Suppressor macrophage treated with lipopolysaccharide for 1 hour (primary cell): ENCODE measurements at regions not wholly inside any gene's neighbourhood (a gene's known extent, or its start where the extent isn't known, plus 50 kb on each side); places are given as distances from the start of the nearest gene placed in this dataset.

ENCODE experiments used
- DNase-seq, 3 donors: peaks; one replicate each; pipeline ENCODE4 v3.0.0-alpha.2; 2020 to 2022

GRCh38 chr15:69628256-69629093 is 175.9 kb downstream of the RPLP1 start:
- no peak for DNase-seq

DNA sequence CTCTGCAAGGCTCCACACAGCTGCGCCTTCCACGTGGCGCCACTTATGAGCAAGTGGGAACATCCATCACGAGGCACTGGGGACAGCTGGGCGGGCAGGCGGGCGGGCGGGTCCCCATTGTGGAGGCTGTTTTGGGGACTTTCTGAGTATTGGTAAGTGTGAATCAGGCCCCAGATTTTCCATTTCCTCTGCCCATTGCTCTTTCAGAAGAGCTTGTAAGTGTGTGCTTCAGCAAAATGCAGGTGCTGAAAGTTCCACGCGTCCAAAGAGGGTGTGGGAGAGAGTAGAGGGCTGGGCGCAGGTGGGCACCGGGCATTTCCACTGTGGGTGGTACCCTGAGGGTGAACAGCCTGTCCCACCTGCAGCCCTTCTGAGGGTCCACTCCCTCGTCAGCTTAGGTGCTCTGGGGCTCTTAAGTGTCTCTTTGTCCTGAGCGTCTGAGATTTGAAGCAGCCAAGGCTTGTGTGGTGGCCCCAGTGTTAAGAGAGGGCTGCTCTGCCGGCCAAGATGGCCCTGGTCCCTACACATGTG is 177.1 kb downstream of the RPLP1 start:
- no peak for DNase-seq

DNA sequence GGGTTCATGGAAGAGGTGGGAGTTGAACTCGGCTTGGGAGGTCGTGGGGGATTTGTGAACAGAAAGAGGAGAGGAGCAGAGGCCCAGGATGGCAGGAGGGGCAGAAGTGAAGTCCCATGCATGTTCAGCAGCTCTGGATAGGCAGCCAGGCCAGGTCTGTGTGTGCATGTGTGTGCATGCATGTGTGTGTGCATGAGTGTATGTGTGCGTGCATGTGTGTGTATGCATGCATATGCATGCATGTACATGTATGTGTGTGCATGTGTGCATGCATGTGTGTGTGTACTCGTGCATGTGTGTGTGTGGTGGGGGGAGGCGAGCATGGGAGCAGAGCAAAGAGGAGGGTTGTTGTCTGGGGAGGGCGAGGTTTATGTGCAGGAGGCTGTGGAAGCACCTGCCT is 178.4 kb downstream of the RPLP1 start:
- no peak for DNase-seq

GRCh38 chr15:69631978-69632377 is 179.4 kb downstream of the RPLP1 start:
- DNase-seq = no peak

- no peak for DNase-seq
Observed at GRCh38 chr15:69634860-69635259, 182.2 kb downstream of the RPLP1 start.

GRCh38 chr15:69636169-69636915 is 183.7 kb downstream of the RPLP1 start:
- DNase-seq = no peak

- DNase-seq = no peak
Observed at GRCh38 chr15:69637818-69638217, 185.2 kb downstream of the RPLP1 start.

DNA sequence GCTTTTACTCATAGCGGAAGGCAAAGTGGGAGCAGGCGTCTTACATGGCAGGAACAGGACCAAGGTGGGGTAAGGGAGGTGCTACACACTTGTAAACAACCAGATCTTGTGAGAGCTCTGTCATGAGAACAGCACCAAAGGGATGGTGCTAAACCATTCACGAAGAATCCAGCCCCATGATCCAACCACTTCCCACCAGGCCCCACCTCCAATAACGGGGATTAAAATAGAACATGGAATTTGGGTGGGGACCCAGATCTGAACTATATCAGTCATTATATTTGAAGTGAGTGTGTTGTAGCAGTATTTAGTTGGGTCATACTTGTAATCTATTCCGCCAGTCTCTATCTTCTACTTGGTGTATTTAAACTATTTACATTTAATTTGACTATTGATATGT is 190.9 kb downstream of the RPLP1 start:
- DNase-seq = no peak

- DNase-seq = no peak
Observed at GRCh38 chr15:69643971-69644370, 191.4 kb downstream of the RPLP1 start.

DNA sequence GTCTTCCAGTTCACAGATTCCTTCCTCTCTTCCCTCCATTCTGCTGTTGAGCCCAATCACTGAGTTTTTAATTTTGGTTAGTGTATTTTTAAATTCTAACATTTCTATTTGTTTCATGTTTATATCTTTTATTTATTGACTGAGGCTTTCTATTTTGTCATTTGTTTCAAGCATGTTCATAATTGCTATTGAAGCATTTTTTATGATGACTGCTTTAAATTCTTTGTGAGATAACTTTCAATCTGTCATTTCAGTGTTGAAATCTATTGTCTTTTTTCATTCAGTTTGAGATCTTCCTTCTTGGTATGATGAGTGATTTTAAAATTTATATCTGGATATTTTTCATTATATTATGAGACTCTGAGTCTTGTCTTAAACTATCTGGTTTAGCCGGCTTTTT is 192.3 kb downstream of the RPLP1 start:
- DNase-seq = no peak

- DNase-seq = no peak
Observed at GRCh38 chr15:69647142-69647513, 194.5 kb downstream of the RPLP1 start.

DNA sequence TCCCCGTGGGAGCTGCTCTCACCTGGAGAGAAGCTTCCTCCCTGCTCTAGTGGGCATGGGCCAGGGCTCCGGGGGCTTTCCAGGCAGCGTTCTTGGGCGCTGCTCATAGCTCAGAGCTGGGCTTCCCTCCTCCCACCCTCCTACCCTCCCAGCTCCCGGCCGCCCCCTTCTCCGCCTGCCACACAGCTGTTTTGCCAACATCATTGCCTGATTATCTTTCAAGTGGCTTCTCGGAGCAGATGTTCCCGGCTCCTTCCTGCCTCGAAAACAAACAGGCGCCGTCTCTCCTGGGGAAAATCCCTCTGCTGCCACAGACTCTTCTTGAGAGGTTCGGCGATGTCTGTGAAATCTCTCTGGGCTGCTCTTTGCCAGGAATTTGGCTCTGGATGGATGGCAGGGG is 195.6 kb downstream of the RPLP1 start:
- no peak for DNase-seq

DNA sequence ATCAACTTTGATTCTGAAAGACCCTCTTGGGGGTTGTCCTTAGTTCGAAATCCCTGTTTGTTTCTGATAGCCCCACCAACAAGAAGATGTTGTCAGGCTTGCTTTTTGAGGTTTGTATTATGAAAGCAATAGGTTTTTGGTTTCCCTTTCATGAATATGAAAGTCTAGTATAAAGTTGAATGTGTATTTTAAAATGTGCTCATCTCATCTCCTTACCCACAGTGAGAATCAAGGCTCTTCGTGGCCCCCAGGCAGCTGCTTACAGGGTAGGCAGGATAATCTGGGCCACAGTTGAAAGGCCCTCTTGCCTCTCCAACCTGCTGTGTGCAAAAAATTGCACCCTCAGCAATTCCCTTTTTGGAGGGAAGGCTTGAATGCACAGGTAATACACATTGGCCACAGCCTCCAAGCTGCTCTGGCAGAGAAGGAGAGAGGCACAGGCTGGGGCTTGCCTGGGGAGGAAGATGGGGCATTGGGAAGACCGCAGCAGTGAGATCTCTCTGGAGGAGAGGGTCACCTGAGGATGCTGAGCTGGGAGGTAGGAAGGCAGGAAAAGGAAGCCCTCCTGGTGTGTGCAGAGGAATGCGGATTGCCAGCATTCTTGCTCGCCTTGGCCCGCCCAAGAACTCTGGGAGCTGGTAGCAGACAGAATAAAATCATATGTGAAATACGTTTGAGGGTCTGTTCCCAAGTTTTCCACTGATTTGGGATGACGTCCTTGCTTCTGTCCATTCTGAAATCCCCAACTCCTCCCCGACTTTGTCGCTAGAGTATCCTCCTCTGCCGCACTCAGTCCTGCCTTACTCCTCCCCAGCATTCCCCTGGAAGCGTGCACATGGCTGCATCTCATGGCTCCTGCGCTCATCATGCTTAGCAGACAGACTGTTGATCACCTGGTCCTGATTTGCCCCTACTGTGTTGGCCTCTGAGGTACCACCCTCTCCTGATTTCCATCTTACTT is 196.4 kb downstream of the RPLP1 start:
- no peak for DNase-seq

- DNase-seq = peak in 1 of 3 donors; percentile 14
Observed at GRCh38 chr15:69652293-69652692, 199.7 kb downstream of the RPLP1 start.

DNA sequence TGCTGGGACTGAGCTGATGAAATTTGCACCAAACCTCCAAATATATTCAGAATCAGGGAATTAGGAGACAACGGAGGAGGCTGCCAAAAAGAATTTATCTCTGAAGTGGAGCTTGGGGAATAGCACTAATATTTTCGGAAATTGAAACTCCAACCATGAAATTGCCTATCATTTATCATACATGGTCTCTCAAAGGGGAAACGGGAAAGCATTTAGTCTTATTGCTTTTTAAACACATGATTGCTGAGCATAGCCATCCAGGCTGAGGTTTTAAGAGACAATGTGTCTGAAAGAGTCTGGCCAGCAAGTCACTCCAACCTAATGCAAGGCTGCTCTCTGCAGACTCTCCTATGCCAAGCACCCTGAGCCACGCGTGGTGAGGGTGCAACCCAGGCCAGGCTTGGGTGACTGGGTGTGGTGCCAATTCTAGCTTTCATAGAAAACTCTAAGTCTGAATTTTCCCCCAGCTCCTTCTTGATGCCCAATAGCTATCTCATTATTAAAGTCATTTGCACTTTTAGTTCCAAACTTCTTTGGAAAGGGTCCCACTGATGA is 200.2 kb downstream of the RPLP1 start:
- no peak for DNase-seq

- DNase-seq = no peak
Observed at GRCh38 chr15:69653306-69653705, 200.7 kb downstream of the RPLP1 start.

DNA sequence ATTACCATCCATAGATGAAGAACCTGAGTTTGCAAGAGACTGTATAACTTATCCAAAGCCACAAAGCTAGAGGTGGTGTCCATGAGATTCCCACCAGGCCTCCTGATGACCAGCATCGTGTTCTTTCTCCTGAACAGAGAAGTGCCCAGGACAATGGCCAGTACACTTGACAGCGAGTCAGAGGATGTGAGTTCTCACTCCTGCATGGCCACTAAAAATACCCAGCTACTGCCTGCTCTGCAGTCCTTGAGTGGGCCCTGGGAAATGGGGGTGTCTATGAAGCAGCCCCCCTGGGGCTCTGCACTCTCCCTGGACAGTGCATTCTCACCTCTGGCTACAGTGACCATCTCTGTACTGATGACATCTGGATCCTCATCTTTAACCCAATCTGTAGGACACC is 201.2 kb downstream of the RPLP1 start:
- DNase-seq = no peak

DNA sequence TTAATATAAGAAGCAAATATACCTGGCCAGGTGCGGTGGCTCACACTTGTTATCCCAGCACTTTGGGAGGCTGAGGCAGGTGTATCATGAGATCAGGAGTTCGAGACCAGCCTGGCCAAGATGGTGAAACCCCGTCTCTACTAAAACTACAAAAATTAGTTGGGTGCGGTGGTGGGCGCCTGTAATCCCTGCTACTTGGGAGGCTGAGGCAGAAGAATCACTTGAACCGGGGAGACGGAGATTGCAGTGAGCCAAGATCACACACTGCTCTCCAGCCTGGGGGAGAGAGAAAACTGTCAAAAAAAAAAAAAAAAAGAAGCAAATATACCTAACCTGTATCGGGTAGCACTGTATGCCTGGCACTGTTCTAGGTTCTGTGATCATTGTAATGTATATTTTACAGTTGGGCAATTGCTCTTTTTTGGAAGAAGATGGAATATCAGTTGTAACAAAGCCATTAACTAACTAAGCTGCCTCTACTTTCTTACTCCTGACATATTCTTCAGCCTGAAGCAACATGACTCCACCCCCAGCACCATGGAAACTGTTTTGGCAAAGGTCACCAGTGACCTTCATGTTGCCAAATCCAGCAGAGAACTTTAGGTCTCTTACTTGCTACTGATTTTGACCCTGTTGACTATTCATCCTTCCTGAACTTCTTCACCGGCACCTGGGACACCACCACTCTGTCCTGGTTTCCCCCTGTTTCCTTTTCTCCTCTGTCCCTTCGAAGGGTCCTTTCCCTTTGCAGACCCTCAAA is 203.8 kb downstream of the RPLP1 start:
- no peak for DNase-seq

- no peak for DNase-seq
Observed at GRCh38 chr15:69657626-69658025, 205.0 kb downstream of the RPLP1 start.

GRCh38 chr15:69658411-69658945 is 205.9 kb downstream of the RPLP1 start:
- no peak for DNase-seq

DNA sequence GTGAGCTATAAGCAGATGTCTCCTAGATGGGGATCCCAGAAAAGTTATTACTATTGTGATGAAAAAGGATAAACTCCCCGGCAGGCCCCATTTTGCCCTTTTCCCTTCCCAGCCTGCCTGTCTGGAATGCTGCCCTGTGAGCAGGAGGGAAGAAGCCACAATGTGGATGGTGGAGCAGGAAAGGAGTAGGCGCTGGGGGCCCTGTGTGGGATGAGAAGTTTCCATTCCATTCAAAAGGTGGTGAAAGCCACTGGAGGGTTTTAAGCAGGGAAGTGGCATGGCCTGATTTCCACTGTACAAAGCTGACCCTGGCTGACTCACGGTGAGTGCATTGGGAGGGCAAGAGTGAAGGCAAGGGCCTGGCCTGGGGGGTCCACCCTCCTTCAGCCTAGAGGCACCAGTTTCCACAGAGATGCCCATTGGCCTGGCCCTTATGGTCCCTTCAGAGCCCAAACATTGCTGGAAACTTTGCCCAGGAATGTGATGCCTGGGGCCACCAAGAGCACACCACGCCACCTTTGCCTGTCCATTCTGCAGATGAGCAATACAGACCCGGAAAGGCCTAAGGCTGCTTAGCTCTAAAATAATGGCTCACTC is 206.9 kb downstream of the RPLP1 start:
- DNase-seq = no peak
